ENCODE measurements at regions not wholly inside any gene's neighbourhood (a gene's known extent, or its start where the extent isn't known, plus 50 kb on each side); places are given as distances from the start of the nearest gene placed in this dataset.

GRCh38 chr14:84671776-84672175 lies 858.2 kb upstream of the FLRT2 start:
- no peak for DNase-seq (ENCODE audit: low spot score)

DNA sequence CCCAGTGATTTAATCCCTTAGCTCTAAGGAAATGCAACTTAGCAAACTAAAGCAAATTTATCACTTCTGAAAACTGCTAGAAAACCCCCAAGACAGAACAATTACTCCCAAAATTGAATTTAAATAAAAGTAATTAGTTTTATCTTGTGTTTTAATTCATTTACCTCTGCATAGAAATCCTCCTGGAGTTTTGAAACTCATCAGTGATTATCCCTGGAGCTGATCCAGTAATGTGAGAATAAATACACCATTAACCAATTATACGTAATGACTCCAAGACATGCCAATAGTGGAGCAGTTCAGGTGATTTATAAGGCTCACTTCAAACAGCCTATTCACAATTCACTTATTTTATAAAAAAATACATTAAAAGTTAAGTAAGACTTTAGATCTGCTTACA lies 855.3 kb upstream of the FLRT2 start:
- no peak for DNase-seq (ENCODE audit: low spot score)

DNA sequence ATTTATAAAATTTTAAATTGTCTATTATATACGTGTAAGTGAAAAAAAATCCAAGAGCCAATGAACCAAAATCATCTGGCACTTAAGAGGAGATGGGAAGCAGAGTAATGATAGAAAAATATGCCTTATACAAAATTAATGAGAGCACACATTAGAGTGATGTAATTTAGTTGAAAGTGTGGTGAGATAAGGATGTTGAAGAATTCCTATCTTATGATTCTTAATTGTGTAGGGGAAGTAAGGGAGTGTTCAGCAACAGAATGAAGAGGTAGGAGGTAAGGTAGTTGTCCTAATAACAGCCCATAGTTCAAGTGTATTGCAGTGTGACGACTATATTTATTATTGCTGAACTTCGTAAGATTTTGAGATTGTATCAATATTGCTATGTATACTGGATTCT lies 843.4 kb upstream of the FLRT2 start:
- no peak for DNase-seq (ENCODE audit: low spot score)

GRCh38 chr14:84688297-84689025 lies 841.5 kb upstream of the FLRT2 start:
- no peak for DNase-seq (ENCODE audit: low spot score)

GRCh38 chr14:84694161-84694560 lies 835.8 kb upstream of the FLRT2 start:
- no peak for DNase-seq (ENCODE audit: low spot score)

DNA sequence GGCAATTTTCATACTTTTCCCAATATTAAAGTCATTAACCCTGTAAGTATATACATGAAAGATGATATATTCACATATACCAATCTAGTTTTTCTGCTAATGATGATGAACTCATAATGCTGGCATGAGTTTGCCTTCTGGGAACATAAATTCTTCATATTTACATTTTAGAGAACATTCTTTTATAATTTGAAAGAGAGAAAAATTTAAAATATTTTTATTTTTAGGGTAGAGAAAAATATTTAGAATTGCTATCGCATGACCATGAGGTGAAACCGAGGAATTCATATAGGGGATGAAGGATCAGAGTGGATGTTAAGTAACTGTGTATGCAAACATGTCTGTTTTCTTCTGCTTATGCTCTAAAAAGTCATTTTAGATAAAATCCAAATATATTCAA lies 825.3 kb upstream of the FLRT2 start:
- DNase-seq (ENCODE audit: low spot score) = no peak

DNA sequence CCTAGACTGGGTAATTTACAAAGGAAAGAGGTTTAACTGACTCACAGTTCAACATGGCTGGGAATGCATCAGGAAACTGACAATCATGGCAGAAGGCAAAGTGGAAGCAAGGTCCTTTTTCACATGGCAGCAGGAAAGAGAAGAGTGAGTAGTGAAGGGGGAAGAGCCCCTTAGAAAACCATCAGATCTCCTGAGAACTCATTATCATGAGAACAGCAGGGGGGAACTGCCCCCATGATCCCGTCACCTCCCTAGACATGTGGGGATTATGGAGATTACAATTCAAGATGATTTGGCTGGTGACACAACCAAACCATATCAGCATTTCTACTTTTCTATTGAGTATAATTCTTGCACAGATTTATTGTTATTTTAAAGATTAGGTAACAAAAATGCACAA lies 822.1 kb upstream of the FLRT2 start:
- no peak for DNase-seq (ENCODE audit: low spot score)

DNA sequence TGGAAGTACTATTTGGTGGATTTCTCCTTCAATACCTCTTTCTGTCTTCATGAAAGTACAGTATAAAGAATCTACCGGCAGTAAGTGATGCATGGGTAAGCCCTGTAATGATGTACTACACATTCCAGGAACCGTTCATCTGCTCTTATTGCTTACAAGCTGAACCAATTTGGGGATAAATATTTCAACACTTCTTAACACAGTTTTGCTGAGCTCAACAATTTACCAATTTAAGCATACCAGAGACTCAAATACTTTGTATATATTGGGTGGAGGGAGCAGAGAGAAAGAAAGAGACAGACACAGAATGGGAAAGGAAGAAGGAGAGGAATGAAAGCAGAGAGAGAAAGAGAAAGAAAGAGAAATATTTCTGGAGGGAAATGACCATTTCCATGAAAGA lies 821.1 kb upstream of the FLRT2 start:
- no peak for DNase-seq (ENCODE audit: low spot score)

DNA sequence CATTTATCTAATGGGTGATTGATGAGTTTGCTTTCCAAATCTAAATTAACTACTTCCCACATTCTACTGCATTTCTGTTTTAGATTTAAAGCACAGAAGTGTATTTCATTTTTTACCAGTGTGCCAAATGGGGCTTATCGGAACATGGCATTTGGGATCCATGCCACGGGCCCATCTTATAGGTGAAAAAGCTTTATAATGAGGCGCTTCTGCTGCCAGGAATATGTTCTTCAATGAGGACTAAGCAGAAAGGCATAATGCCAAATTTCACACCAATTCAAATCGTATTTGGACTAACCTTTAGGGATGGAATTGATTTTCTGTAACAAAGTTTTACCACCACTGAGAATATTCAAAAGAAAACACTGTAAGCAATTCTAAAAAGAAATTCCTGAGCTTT lies 803.5 kb upstream of the FLRT2 start:
- DNase-seq (ENCODE audit: low spot score) = no peak

DNA sequence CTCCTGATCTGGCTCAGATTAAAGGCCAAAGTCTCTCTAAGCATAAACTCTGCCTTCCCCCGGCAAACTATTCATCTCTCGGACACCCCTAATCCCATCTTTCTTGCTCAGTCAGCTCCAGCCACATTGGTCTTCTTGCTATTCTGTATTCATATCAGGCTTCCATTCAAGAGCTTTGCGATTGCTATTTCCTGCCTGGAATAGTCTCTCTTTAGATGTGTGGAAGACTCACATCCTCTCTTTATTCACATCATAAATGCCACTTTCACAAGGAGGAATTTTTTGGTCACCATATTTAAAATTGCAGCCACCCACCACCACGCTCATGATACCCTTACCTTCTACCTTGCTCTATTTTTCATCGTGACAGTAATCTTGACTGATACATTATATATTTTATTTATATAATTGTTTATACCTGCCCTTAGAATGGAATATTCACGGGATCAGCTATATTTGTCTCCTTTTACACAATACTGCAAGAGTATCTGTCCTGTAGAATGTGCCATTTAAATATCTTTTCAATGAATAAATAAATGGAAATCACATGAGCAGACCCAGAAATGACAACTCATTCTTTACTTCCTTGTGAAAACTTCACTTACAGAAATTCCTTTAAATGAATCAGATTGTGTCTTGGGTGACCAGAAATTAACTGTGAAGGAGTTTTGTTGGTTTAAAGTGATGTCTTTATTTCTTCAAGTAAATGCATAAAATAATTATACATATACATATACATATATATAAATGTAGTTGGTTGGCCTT lies 780.6 kb upstream of the FLRT2 start:
- DNase-seq (ENCODE audit: low spot score) = no peak

DNA sequence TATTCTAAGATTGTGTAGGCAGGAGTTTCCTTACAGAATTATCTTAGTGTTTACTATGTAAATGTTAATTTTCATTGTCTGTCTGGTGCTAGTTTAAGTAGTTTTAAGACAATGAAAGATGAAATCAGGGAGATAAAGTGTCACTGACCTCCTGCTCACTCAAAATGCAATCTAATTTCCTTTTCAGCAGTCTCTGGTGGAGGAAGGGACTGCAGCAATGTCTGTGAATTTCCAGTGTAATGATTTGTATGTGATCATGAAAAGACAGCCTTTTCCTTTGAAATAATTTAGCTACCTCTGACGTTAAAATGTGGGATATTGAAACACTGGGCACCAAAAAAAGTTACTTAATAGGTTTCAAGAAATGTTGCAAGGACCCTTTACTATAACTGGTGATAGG lies 779.7 kb upstream of the FLRT2 start:
- DNase-seq (ENCODE audit: low spot score) = no peak

DNA sequence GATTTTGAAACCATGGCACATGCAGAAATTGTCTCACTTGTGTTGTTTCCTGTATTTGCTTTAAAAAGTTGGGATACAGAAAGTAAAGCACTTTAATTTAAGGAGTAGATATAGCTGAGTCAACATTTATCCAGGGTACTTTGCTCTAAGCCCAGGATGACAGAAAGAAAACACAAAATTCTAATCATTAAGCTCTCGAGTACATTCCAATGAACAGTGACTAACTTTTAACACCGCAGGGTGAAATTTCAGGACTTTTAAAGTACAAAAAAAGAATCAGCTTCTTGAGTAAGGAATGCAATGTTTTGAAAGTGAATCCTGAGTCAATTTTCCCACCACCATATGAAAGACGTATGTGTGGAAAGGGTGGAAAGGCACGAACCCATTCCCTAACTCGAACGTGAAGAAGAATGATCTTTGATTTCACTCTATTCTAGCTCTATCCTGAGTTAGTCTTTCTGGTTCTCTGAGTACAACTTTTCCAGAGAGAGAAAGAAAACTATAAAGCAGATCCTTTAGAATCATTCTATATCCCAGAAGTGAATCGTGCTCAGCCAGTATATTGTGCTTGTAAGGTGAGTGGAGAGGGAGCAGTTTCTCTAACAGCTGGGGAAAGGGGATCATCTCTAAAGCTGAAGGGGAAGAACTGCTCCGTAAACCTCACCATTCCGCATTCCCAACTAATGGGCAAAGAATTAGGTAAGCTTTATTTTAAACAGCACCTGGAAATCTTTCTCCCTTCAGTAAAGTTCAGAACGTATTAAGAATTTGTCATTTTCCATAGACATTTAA lies 779.0 kb upstream of the FLRT2 start:
- DNase-seq (ENCODE audit: low spot score) = no peak

DNA sequence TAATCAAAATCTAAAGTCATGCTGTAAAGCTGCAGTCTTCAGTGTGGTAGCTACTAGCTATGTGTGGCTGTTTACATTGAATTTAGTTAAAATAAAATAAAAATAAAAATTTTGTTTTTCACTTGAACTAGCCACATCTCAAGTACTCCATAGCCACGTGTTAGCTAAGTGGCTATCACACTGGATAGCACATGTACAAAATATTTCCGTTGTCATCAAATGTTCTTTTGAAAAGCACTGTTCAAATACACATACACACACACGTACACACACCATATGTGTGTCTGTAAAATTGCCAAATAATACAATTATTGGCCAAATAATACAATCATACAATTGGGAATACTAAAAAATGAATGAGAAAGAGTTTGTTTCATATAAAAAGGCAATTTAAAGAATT lies 778.2 kb upstream of the FLRT2 start:
- DNase-seq (ENCODE audit: low spot score) = no peak

DNA sequence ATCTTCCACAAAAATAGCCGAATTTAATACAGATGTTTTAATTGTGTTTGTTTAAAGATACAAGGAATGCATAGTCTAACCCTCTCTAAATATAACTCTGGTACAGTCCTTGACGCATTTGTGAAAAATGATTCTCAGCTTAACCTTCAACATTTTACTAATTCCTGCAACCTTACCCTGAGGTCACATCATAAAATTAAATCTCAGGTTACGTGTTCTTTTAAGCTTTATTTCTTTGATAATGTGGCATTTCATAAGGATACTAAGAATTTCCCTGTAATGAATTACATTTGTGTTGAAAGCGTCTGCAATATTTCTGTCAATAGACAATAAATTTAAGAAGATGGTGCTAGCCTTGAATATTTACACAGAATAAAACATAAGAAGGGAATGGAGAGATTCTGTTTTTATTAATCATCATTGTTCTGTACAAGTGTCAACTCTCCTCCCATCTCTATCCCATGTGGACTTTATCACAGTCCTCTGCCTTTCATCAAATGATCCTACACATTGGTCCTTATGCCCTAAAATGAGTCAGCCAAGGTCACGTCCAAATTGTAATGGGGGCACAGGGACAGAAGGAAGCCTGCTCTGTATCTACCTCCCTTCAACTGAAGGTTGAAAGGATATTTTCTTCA lies 769.3 kb upstream of the FLRT2 start:
- DNase-seq (ENCODE audit: low spot score) = no peak

DNA sequence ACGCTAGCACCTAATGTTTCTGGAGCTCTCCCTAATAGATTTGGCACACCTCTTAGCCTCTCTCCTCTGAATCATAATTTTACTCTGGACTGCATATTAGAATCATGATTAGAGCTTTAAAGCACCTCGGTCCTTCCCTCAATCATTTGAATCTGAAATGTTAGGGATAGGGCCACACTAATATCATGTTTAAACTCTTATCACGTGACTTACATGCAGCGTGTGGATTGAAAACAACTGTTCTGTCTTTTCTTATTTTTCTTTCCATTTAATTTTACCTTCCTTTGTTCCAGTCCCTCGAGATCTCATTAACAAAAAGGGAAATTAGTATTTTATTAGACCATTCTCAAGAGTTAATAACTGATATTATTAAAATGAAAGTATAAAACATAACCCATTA lies 762.5 kb upstream of the FLRT2 start:
- no peak for DNase-seq (ENCODE audit: low spot score)

DNA sequence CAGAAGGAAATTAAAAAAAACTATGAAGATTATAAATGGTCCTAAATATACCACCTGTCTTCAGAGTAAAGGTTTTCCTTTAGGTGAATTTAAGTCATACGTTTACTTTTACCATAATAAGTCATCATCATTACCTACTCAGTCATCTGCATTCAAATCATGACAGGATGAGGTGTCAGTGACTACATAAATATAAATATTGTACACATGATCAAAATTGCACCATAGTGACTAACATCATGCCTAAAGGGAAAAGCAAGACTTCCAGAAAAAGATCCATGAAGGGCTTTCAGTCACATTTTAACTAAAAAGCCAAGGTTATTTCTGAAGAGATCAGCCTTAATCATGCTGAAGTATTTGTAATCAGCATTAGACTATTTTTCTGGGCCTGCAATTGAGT lies 759.9 kb upstream of the FLRT2 start:
- DNase-seq (ENCODE audit: low spot score) = no peak

DNA sequence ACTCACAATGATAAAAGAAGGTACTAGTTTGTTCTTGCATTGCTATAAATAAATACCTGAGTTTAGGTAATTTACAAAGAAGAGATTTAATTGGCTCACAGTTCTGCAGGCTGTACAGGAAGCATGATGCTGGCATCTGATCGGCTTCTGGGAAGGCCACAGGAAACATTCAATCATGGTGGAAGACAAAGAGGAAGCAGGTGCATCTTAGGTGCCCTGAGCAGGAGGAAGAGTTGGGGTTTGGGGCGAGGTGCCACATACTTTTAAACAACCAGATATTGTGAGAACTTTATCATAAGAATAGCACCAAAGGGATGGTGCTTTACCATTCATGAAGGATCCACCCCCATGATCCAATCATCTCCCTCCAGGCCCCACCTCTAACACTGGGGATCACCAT lies 752.6 kb upstream of the FLRT2 start:
- no peak for DNase-seq (ENCODE audit: low spot score)

DNA sequence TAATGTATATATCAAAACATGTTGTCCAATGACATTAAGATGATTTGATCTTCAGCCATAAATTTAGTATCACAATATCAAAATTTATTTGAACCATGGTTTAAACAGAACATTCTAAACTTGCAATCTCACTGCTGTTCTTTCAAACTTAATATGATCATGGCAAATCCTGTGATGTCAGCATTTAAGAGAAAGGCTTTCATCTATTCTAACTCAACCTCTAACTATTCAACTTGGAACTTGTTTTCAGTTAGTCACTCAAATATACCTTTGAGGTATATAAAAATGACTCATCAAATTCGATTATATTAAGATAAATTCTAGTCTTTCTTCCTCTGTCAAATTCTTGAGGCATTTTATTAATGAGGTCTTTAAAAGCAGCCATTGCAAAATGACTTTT lies 747.0 kb upstream of the FLRT2 start:
- DNase-seq (ENCODE audit: low spot score) = no peak

DNA sequence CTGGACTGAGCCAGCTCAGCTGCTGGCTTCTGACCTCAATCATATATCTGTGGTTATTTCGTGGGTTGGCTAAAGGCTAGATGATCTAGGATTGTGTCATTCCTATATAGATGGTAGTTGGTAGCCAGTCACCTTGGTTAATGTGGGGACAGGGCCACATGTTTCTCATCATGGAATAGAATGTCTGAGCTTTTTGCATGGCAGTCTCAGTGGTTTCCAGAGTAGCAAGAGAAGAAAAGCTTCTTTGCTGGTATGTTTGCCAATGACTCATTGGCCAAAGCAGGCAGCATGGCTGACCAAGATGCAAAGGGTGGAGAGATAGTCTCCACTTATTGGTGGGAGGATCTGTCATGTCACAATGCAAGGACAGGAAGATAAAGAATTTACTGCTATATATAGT lies 746.4 kb upstream of the FLRT2 start:
- DNase-seq (ENCODE audit: low spot score) = no peak

DNA sequence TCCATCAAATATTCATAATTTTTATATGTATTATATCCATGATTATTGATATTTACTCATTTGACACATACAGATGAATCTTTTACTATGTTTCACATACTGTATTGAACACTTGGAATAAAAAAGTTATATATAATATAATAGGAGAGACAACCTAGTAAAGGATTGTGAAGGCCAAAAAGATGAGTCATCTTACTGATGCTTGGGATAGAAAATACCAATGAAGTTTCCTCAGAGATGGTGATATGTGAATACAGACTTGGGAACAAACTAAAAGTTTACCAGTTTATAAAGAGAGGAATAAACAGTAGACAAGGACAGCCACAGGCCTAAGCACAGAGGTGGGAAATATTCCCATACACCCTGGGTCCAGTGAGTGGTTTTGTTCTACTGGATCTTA lies 743.9 kb upstream of the FLRT2 start:
- DNase-seq (ENCODE audit: low spot score) = no peak

DNA sequence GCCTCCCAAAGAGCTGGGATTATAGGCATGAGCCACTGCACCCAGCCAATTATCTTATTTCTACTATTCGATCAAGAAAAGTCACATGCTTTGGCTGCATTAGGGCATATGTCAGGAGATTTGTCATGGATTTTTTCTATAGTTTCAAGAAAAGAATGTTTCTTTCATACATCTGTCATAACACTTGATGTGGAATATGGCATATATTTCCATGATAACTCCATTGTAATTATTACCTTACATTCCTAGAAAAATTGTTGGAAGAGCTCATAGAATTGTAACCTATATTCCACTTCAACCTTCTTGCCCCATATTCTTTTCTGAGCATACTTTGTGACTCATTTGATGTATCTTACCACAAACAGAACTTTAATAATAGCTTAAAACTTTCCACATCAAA lies 740.9 kb upstream of the FLRT2 start:
- no peak for DNase-seq (ENCODE audit: low spot score)

- DNase-seq (ENCODE audit: low spot score) = no peak
These were observed 737.1 kb upstream of the FLRT2 start for GRCh38 chr14:84792722-84793410.
